IMR-90 (cell line): ENCODE measurements at regions not wholly inside any gene's neighbourhood (a gene's known extent, or its start where the extent isn't known, plus 50 kb on each side); places are given as distances from the start of the nearest gene placed in this dataset.

Experiments used
- ATAC-seq: fragments of 200-7000 bp; cut with Tn5 transposase; 2 replicates; pipeline ENCODE4 v1.9.1; 2020; ENCODE audit warnings: low read depth, mild to moderate bottlenecking, moderate library complexity
- BruUV-seq: library from RNA; stranded (reverse); fragments of 400-500 nt; replicated peaks from 2 replicates; lab custom pipeline; 2021; lab: Mats Ljungman, UMichigan
- CTCF ChIA-PET: fragments of 300-600 bp; formaldehyde crosslinking; extraction: SDS; loops from one replicate; lab custom pipeline; 2021; ENCODE audit warnings: antibody characterized with exemption; lab: Yijun Ruan, JAX
- POLR2A ChIA-PET: fragments of 300-600 bp; sonication (Branson Sonifier 250); formaldehyde crosslinking; loops from one replicate; lab custom pipeline; 2022; ENCODE audit warnings: antibody characterized with exemption; ENCODE audit not compliant: unreplicated experiment; lab: Charles Lee
- DNase-seq: peaks from one replicate; pipeline ENCODE4 v3.0.0; 2013
- H2AFZ ChIP-seq: replicated peaks from 2 replicates; pipeline ENCODE3; 2013; ENCODE audit warnings: low read length, mild to moderate bottlenecking; ENCODE audit not compliant: poor library complexity
- H2AK5ac ChIP-seq: 2 replicates; pipeline ENCODE4 v1.6.1; 2013; ENCODE audit warnings: low read depth, low read length, inconsistent platforms
- H2AK9ac ChIP-seq: replicated peaks from 2 replicates; pipeline ENCODE3; 2013; ENCODE audit warnings: mild to moderate bottlenecking, low read depth, low read length, moderate library complexity; ENCODE audit not compliant: poor library complexity
- H2BK120ac ChIP-seq: 2 replicates; pipeline ENCODE4 v1.6.1; 2013; ENCODE audit warnings: low read depth, low read length, inconsistent platforms
- H2BK15ac ChIP-seq: 3 replicates; pipeline ENCODE4 v1.6.1; 2013; ENCODE audit warnings: low read depth, low read length, inconsistent platforms
- H2BK20ac ChIP-seq: 2 replicates; pipeline ENCODE4 v1.6.1; 2013; ENCODE audit warnings: low read depth, mild to moderate bottlenecking, inconsistent platforms, low read length, moderate library complexity
- H2BK5ac ChIP-seq: 2 replicates; pipeline ENCODE4 v1.6.1; 2013; ENCODE audit warnings: mild to moderate bottlenecking, low read depth, low read length, inconsistent platforms; ENCODE audit not compliant: poor library complexity, severe bottlenecking
- H3K14ac ChIP-seq: replicated peaks from 2 replicates; pipeline ENCODE4 v1.6.1; 2013; ENCODE audit warnings: low read depth, low read length, inconsistent platforms
- H3K18ac ChIP-seq: 2 replicates; pipeline ENCODE4 v1.6.1; 2013; ENCODE audit warnings: low read depth, low read length, control low read depth
- H3K23ac ChIP-seq: 2 replicates; pipeline ENCODE4 v1.6.1; 2013; ENCODE audit warnings: low read depth, low read length, inconsistent platforms
- H3K27ac ChIP-seq: 2 replicates; pipeline ENCODE4 v1.5.1; 2013; ENCODE audit warnings: mild to moderate bottlenecking, control low read depth, low read length; ENCODE audit not compliant: insufficient read depth
- H3K27me3 ChIP-seq: 2 replicates; pipeline ENCODE4 v1.6.1; 2013; ENCODE audit warnings: low read length; ENCODE audit not compliant: control insufficient read depth, insufficient read depth
- H3K36me3 ChIP-seq: 2 replicates; pipeline ENCODE4 v1.6.1; 2013; ENCODE audit warnings: low read length, mixed read lengths; ENCODE audit not compliant: control insufficient read depth, insufficient read depth
- H3K4ac ChIP-seq: 2 replicates; pipeline ENCODE4 v1.6.1; 2013; ENCODE audit warnings: low read depth, low read length, inconsistent platforms
- H3K4me1 ChIP-seq: 2 replicates; pipeline ENCODE4 v1.6.1; 2013; ENCODE audit warnings: low read length, mixed read lengths; ENCODE audit not compliant: control insufficient read depth, insufficient read depth
- H3K4me2 ChIP-seq: 2 replicates; pipeline ENCODE4 v1.6.1; 2013; ENCODE audit warnings: low read depth, mild to moderate bottlenecking, control low read depth, low read length, moderate library complexity
- H3K4me3 ChIP-seq: 2 replicates; pipeline ENCODE4 v1.5.1; 2013; ENCODE audit warnings: low read depth, mild to moderate bottlenecking, control low read depth, low read length, moderate library complexity; ENCODE audit not compliant: insufficient read depth
- H3K56ac ChIP-seq: 2 replicates; pipeline ENCODE4 v1.6.1; 2013; ENCODE audit warnings: low read length, inconsistent platforms; ENCODE audit not compliant: insufficient read depth; ENCODE audit errors: extremely low read depth
- H3K79me1 ChIP-seq, 2 experiments: 2 replicates each; pipeline ENCODE4 v1.6.1; 2013; ENCODE audit warnings: low read length in 2 of 2, inconsistent platforms in 1 of 2, low read depth in 1 of 2
- H3K9ac ChIP-seq: 2 replicates; pipeline ENCODE4 v1.6.1; 2013; ENCODE audit warnings: low read depth, low read length, control low read depth
- H3K9me1 ChIP-seq: 2 replicates; pipeline ENCODE4 v1.6.1; 2013; ENCODE audit warnings: low read length, inconsistent platforms; ENCODE audit not compliant: insufficient read depth
- H3K9me3 ChIP-seq: 2 replicates; pipeline ENCODE4 v1.6.1; 2013; ENCODE audit warnings: low read length; ENCODE audit not compliant: control insufficient read depth, insufficient read depth
- H4K20me1 ChIP-seq: 2 replicates; pipeline ENCODE4 v1.6.1; 2013; ENCODE audit warnings: low read length, inconsistent platforms; ENCODE audit not compliant: insufficient read depth
- H4K5ac ChIP-seq: 2 replicates; pipeline ENCODE4 v1.6.1; 2013; ENCODE audit warnings: mild to moderate bottlenecking, low read depth, low read length, control low read depth
- H4K8ac ChIP-seq, 2 experiments: 2 replicates each; pipeline ENCODE4 v1.6.1; 2013; ENCODE audit warnings: low read depth in 2 of 2, low read length in 2 of 2, control low read depth in 1 of 2, inconsistent platforms in 1 of 2
- H4K91ac ChIP-seq: 2 replicates; pipeline ENCODE4 v1.6.1; 2013; ENCODE audit warnings: low read depth, low read length, inconsistent platforms; ENCODE audit not compliant: insufficient read depth
- CEBPB ChIP-seq: IDR thresholded peaks from 2 replicates; pipeline ENCODE4 v1.6.1; 2012; ENCODE audit warnings: low read depth, low read length, improper control_type of control experiment
- CHD1 ChIP-seq: IDR thresholded peaks from 2 replicates; pipeline ENCODE4 v1.6.1; 2012; ENCODE audit warnings: low read depth, low read length, improper control_type of control experiment
- MAZ ChIP-seq: IDR thresholded peaks from 2 replicates; pipeline ENCODE4 v1.6.1; 2012; ENCODE audit warnings: low read depth, mild to moderate bottlenecking, low read length, improper control_type of control experiment, moderate library complexity, borderline replicate concordance
- NFE2L2 ChIP-seq: fragments of 150-350 bp; IDR thresholded peaks from 2 replicates; pipeline ENCODE4 v1.6.1; 2016; ENCODE audit warnings: low read depth, mild to moderate bottlenecking, low read length
- RAD21 ChIP-seq: IDR thresholded peaks from 2 replicates; pipeline ENCODE4 v1.6.1; 2012; ENCODE audit warnings: low read length, improper control_type of control experiment
- RCOR1 ChIP-seq: IDR thresholded peaks from 2 replicates; pipeline ENCODE4 v1.6.1; 2012; ENCODE audit warnings: mild to moderate bottlenecking, low read length, improper control_type of control experiment; ENCODE audit not compliant: insufficient replicate concordance
- WGBS, 2 experiments: methylation state at CpG; one replicate each; pipeline versions ENCODE4 v1.1.5 to v1.1.7; 2013; ENCODE audit warnings: missing lambda C conversion rate in 2 of 2; ENCODE audit not compliant: insufficient read length in 1 of 2; ENCODE audit errors: extremely low coverage in 2 of 2; 5-methylcytosine and 5-hydroxymethylcytosine counted together
- dilution Hi-C: fragments of 300-500 bp; cut with HindIII; formaldehyde crosslinking; loops from one replicate; pipeline ENCODE4 v1.14.3; 2018; ENCODE audit warnings: low sequenced_read_pairs; ENCODE audit not compliant: unreplicated experiment
- in situ Hi-C: fragments of 300-500 bp; cut with MboI; formaldehyde crosslinking; loops from 3 replicates; pipeline ENCODE4 v1.14.3; 2019; ENCODE audit warnings: low sequenced_read_pairs, inconsistent platforms, mixed read lengths
- intact Hi-C: fragments of 100-400 bp; cut with micrococcal nuclease; formaldehyde crosslinking; loops from 2 replicates; pipeline ENCODE4 v1.10.0; 2022
- TF ChIP-seq, protein P1 (sequence below): conservative IDR thresholded peaks from 2 replicates; pipeline ENCODE4 v1.5.1; 2012; ENCODE audit warnings: mild to moderate bottlenecking, low read depth, low read length, improper control_type of control experiment

DNA sequence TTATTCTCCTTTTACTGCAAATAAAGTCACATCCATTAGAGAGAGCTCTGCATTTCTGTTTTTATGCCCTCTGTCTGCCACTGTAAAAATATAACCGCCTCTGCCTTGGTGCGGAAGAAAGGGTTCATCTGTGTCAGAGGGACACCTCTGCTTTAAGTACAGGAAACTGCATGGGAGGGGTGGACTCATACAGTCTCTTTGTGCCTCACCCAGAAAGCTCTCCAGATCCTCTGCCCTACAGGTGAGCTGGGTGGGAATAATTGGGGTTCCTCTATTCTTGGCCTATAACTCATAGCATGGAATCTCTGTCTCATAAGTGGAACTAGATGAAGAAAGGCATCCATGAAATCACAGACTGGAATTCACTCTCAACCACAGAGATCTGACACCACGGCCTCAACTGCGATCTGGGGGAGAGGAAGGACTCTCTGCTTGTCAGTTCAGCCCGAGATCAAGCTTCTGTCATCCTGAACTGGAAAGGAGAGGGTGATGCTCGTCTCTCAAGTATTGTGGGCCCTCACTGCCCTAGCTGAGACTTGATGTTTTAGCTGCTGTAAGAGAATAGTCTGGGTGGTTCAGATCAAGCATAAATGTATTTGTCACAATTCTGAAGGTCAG, 702.3 kb downstream of the TMEM121 start:
- Histone ChIP-seq H2AK9ac (no peak overlapping the region), H3K14ac (no peak overlapping the region), H3K18ac (no peak overlapping the region), H2BK5ac (no peak overlapping the region), H2AFZ (no peak overlapping the region), H3K36me3 (no peaks in the 10 kb centered on the region), H3K79me1 (no peaks in the 10 kb centered on the region), H3K4me3 (no peak overlapping the region), H4K8ac (no peak overlapping the region), H4K5ac (no peak overlapping the region), H4K91ac (no peak overlapping the region), H3K4ac (no peak overlapping the region), H2BK15ac (no peak overlapping the region), H3K27ac (no peak overlapping the region), H3K4me1 (no peaks in the 10 kb centered on the region), H3K4me2 (no peak overlapping the region), H3K9ac (no peak overlapping the region), H2AK5ac (no peak overlapping the region), H2BK120ac (no peak overlapping the region), H3K23ac (no peak overlapping the region), H2BK20ac (no peak overlapping the region), H3K9me1 (no peaks in the 10 kb centered on the region), H4K20me1 (no peaks in the 10 kb centered on the region), H3K27me3 (no peaks in the 10 kb centered on the region), H3K9me3 (peaks cover 26% of the 10 kb centered on the region), H3K56ac (no peak overlapping the region)
- WGBS, 2 experiments: 0% methylated on average over 1 of the region's 6 CpGs; no CpG with 5 or more reads in 1 of the 2 experiments
- ATAC-seq: no peak
- no peak for TF ChIP-seq CHD1
- TF ChIP-seq, protein P1, sequence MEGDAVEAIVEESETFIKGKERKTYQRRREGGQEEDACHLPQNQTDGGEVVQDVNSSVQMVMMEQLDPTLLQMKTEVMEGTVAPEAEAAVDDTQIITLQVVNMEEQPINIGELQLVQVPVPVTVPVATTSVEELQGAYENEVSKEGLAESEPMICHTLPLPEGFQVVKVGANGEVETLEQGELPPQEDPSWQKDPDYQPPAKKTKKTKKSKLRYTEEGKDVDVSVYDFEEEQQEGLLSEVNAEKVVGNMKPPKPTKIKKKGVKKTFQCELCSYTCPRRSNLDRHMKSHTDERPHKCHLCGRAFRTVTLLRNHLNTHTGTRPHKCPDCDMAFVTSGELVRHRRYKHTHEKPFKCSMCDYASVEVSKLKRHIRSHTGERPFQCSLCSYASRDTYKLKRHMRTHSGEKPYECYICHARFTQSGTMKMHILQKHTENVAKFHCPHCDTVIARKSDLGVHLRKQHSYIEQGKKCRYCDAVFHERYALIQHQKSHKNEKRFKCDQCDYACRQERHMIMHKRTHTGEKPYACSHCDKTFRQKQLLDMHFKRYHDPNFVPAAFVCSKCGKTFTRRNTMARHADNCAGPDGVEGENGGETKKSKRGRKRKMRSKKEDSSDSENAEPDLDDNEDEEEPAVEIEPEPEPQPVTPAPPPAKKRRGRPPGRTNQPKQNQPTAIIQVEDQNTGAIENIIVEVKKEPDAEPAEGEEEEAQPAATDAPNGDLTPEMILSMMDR: no peak
- TF ChIP-seq RAD21: no peak
- TF ChIP-seq NFE2L2: no peak
- no peak for TF ChIP-seq MAZ
- no peak for TF ChIP-seq RCOR1
- TF ChIP-seq CEBPB: no peak
- no peak for DNase-seq
- dilution Hi-C loops (no loop called here), intact Hi-C loops (no loop called here), in situ Hi-C loops (no loop called here)
- CTCF ChIA-PET: no interaction called here
- POLR2A ChIA-PET: no interaction called here
- no TSS peak for BruUV-seq
